RWPE1 (cell line): ENCODE measurements at regions not wholly inside any gene's neighbourhood (a gene's known extent, or its start where the extent isn't known, plus 50 kb on each side); places are given as distances from the start of the nearest gene placed in this dataset.

Source experiments
- CTCF ChIA-PET: fragments of 350-600 bp; sonication (Branson Sonifier 250); formaldehyde crosslinking; extraction: SDS; loops from one replicate; lab custom pipeline; 2021; lab: Yijun Ruan, JAX
- POLR2A ChIA-PET: fragments of 400-600 bp; formaldehyde crosslinking; extraction: SDS; loops from one replicate; lab custom pipeline; 2020; ENCODE audit warnings: antibody characterized with exemption; ENCODE audit not compliant: low non-redundant PET; lab: Yijun Ruan, JAX
- DNase-seq: peaks from one replicate; pipeline ENCODE4 v3.0.0; 2012; ENCODE audit warnings: low spot score
- H3K27ac ChIP-seq: fragments of 450-650 bp; 2 replicates; pipeline ENCODE4 v1.5.1; 2017
- TF ChIP-seq, protein P1 (sequence below): fragments of 450-650 bp; conservative IDR thresholded peaks from 2 replicates; pipeline ENCODE4 v1.5.1; 2017; ENCODE audit warnings: low read depth, mild to moderate bottlenecking

DNA sequence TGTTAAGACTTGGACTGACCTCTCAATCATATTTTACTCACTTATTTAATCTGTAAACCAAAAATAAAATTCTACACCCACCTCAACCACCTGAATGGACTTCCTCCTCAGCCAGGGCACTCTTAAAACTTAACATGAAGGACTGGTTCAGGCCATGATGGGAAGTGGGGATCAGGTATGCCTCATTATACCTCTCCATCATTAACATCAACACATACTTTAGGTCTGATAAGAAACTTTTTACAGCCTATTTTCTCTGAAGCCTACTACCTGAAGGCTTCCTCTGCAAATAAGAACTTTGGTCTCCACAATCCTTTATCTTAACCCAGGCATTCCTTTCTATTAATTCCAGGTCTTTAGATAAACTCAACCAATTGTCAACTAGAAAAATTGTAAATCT, 390.0 kb downstream of the AASDHPPT start:
- DNase-seq, result no peak
- ChIA-PET POLR2A (no interaction called here), CTCF (no interaction called here)
- H3K27ac ChIP-seq, result no peak overlapping the region
- TF ChIP-seq, protein P1, sequence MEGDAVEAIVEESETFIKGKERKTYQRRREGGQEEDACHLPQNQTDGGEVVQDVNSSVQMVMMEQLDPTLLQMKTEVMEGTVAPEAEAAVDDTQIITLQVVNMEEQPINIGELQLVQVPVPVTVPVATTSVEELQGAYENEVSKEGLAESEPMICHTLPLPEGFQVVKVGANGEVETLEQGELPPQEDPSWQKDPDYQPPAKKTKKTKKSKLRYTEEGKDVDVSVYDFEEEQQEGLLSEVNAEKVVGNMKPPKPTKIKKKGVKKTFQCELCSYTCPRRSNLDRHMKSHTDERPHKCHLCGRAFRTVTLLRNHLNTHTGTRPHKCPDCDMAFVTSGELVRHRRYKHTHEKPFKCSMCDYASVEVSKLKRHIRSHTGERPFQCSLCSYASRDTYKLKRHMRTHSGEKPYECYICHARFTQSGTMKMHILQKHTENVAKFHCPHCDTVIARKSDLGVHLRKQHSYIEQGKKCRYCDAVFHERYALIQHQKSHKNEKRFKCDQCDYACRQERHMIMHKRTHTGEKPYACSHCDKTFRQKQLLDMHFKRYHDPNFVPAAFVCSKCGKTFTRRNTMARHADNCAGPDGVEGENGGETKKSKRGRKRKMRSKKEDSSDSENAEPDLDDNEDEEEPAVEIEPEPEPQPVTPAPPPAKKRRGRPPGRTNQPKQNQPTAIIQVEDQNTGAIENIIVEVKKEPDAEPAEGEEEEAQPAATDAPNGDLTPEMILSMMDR, result no peak

DNA sequence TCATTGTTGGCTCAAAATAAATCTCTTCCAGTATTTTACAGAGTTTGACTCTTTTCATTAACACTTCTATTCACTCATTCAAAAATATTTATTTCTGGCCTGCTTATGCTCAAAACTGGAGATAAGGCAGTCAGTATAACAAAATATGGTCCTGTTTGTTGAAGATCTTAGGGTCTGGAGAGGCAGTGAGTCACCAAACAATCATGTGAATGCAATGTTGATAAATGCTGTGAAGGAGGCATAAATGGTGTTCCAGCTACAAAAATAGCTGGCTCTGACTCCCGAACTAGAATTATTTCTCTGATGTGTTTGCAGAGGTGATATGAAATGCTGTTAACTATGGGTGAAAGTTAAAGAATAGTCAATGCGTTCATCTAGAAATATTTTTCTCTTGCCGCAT, 390.6 kb downstream of the AASDHPPT start:
- no peak for DNase-seq
- TF ChIP-seq, protein P1, result no peak
- H3K27ac ChIP-seq, result no peak overlapping the region
- ChIA-PET CTCF (no interaction called here), POLR2A (no interaction called here)

DNA sequence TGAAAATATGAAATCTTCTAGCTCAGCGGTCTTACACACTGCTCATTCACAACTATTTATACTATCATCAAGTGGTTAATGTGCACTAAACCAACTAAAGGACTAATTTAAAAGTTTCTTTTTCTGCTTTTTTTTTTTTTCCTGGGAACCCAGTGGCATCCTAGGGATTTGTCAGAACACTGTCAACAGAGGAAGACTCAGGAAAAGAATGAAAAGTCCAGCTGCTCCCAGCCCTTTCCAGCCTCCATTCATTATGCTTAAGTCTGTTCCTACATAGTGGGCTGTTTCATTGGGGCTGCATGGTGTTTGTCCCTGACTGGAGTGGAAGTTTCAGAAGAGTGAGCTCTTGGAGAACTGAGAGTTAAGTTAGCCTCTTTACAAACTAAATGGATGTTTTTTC, 391.1 kb downstream of the AASDHPPT start:
- POLR2A ChIA-PET, result no interaction called here
- TF ChIP-seq, protein P1, result no peak
- H3K27ac ChIP-seq, result no peak overlapping the region
- CTCF ChIA-PET, result no interaction called here
- DNase-seq, result no peak

DNA sequence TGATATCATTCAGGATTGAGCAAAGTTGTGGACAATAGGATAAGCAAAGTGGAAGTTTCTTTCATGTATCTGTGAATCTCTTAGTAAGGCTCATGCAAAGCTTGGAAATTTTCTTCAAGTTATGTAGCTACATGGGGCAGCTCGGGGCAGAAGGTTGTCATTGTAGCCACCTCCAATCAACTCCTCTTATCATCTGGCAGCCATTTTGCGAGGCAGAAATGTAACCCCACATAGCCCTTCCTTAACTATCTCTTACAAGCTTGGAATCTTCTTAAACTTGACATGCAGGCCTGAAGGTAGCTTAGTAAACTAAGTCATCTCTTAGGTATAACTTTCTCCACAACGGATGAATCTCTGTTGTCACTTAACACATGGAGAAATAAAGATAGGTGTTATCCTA, 392.8 kb downstream of the AASDHPPT start:
- H3K27ac ChIP-seq, result no peak overlapping the region
- no peak for DNase-seq
- TF ChIP-seq, protein P1, result no peak
- ChIA-PET CTCF (no interaction called here), POLR2A (no interaction called here)

DNA sequence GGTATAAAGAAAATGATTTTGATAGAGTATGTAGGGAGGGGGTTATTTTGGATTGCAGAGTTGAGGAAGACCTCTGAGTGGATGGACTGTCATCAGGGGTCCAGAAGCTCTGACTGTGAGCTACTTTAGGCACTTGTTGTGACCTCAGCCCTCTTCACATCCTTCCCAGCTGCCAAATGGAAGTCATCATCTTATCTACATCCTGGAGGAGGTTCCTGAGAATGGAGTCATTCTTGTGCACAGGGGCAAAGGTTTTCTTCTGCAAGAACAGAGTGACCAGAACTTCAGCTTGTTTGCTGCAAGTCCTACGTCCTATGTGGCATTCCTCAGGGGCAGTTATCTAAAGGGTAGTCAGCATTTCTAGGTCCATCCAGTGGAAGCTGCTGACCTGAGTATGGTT, 393.8 kb downstream of the AASDHPPT start:
- CTCF ChIA-PET, result interaction anchor here (0.8 kb wide), 1 partner anchor 11 kb away, joined by 3 read pairs; no protein-coding TSS in a partner anchor
- no peak for DNase-seq
- TF ChIP-seq, protein P1, result no peak
- POLR2A ChIA-PET, result no interaction called here
- H3K27ac ChIP-seq, result no peak overlapping the region

DNA sequence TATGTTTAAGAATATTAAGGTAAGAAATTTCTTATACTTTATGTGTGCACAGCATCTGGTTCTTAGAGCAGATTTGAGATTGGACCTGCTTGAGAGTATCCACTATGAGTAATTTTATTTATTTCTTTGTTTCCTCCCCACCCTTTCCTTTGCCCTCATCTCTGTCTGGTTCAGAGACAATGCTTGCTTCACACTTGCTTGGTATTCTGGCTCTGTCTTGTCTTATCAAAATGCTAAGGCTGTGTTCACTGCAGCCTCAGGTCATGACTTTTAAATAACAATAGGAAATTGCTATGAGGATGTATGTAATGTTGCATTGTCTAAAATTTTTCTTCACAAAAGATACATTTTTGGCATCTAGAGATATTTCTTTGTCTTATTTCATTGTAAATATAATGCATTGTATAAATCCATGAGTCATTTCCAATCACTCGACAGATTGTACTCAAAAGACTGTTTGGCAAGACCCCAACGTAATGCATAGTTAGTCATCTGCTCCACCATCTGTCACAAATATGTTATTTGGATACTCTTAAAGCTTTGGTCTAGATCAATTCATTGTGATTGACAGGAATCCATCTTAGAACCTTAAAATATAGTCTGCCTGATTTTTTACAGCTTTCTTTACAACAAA, 395.7 kb downstream of the AASDHPPT start:
- peak; percentile 14 for DNase-seq
- POLR2A ChIA-PET, result no interaction called here
- TF ChIP-seq, protein P1, result no peak
- CTCF ChIA-PET, result interaction anchor here (0.8 kb wide), 1 partner anchor 77 kb away, joined by 4 read pairs; no protein-coding TSS in a partner anchor
- no peak overlapping the region for H3K27ac ChIP-seq
